Psoas muscle (tissue), 7 donors: ENCODE measurements at regions not wholly inside any gene's neighbourhood (a gene's known extent, or its start where the extent isn't known, plus 50 kb on each side); places are given as distances from the start of the nearest gene placed in this dataset.
"Not testable (repeated sequence)": the region's sequence is repeated elsewhere in the genome, so short reads cannot be mapped to it uniquely, and the experiment has no call there.

Source experiments
- ATAC-seq, 4 donors: fragments of 200-7000 bp; cut with Tn5 transposase; one replicate each; pipeline ENCODE4 v1.9.1; 2020; ENCODE audit warnings: moderate library complexity in 3 of 4, mild to moderate bottlenecking in 2 of 4
- DNase-seq, 2 donors: peaks; one replicate each; pipeline ENCODE4 v3.0.0-alpha.2; 2020
- H3K27ac ChIP-seq: fragments of 200-600 bp; one replicate; pipeline ENCODE4 v1.8.0; 2022
- H3K27me3 ChIP-seq, 3 donors: fragments of 200-600 bp in 1 of 3; one replicate each; pipeline versions ENCODE4 v1.6.1 to v1.8.0; 2013 to 2022; ENCODE audit warnings: low read length in 2 of 3, mild to moderate bottlenecking in 2 of 3, moderate library complexity in 1 of 3; ENCODE audit not compliant: insufficient read depth in 3 of 3
- H3K36me3 ChIP-seq, 2 donors: fragments of 200-600 bp in 1 of 2; one replicate each; pipeline versions ENCODE4 v1.6.1 to v1.8.0; 2013 to 2022; ENCODE audit warnings: low read depth in 1 of 2, mild to moderate bottlenecking in 1 of 2, moderate library complexity in 1 of 2; ENCODE audit not compliant: insufficient read depth in 1 of 2
- H3K4me1 ChIP-seq: fragments of 200-600 bp; one replicate; pipeline ENCODE4 v1.8.0; 2022
- H3K4me3 ChIP-seq: fragments of 200-600 bp; one replicate; pipeline ENCODE4 v1.8.0; 2022; ENCODE audit warnings: mild to moderate bottlenecking
- H3K9me3 ChIP-seq: fragments of 200-600 bp; one replicate; pipeline ENCODE4 v1.8.0; 2022
- CTCF ChIP-seq: fragments of 200-600 bp; IDR thresholded peaks from one replicate; pipeline ENCODE4 v1.8.0; 2022; ENCODE audit warnings: antibody characterized with exemption
- WGBS, 3 donors: extraction: QIAGEN DNeasy Blood & Tissue Kit; methylation state at CpG; one replicate each; pipeline versions ENCODE4 v1.1.6 to v1.1.7; 2013; 5-methylcytosine and 5-hydroxymethylcytosine counted together
- intact Hi-C, 2 donors: fragments of 100-400 bp; cut with DNase I; formaldehyde crosslinking; loops; one replicate each; pipeline versions ENCODE4 v1.11.0 to v1.14.2; 2022
- donor health status: healthy with polysubstance abuse.
- donor health status: DM: no; HTN: no; CAD: no; lungs with moderate emphysema.
- donor health status: Bipolar disorder and iron deficiency.
- donor health status: healthy.
- donor health status: DM: yes; HTN: yes; CAD: no.
- donor health status: DM: no; HTN: no; CAD: no.
- donor health status: DM: yes; HTN: yes; CAD: no.

- 8 to 17% (median 17%) methylated on average over 2 of the region's 2 CpGs for WGBS, 3 donors
- no peak overlapping the region for H3K4me3 ChIP-seq
- intact Hi-C loops = no loop called here
- H3K27ac ChIP-seq = no peak overlapping the region
- H3K9me3 ChIP-seq = no peaks in the 10 kb centered on the region
- H3K36me3 ChIP-seq = no peaks in the 10 kb centered on the region
- no peak for ATAC-seq
- no peaks in the 10 kb centered on the region for H3K4me1 ChIP-seq
- H3K27me3 ChIP-seq = peaks cover 0 to 35% (median 0%) of the 10 kb centered on the region in 3 donors
- no peak for DNase-seq
- no peak for TF ChIP-seq CTCF
These were observed 405.8 kb upstream of the HTR2C start for GRCh38 chrX:114178126-114178525.

GRCh38 chrX:114167276-114167675, 416.6 kb upstream of the HTR2C start:
- DNase-seq, H3K4me1 ChIP-seq, H3K27me3 ChIP-seq, H3K36me3 ChIP-seq, H3K27ac ChIP-seq, ATAC-seq, H3K4me3 ChIP-seq, intact Hi-C loops, H3K9me3 ChIP-seq: not testable (repeated sequence)
- WGBS, 3 donors = 40 to 63% (median 57%) methylated on average over 5 of the region's 5 CpGs

- TF ChIP-seq CTCF = no peak
- Histone ChIP-seq H3K27me3 (no peaks in the 10 kb centered on the region), H3K36me3 (no peaks in the 10 kb centered on the region), H3K9me3 (peaks cover 6% of the 10 kb centered on the region), H3K27ac (no peak overlapping the region), H3K4me3 (no peak overlapping the region), H3K4me1 (no peaks in the 10 kb centered on the region)
- ATAC-seq = no peak
- intact Hi-C loops = no loop called here
- WGBS, 3 donors = 86 to 96% (median 88%) methylated on average over 1 of the region's 1 CpG
- no peak for DNase-seq
These were observed 417.3 kb upstream of the HTR2C start for GRCh38 chrX:114166601-114167000.

- Histone ChIP-seq H3K27me3 (peaks cover 0 to 5% (median 0%) of the 10 kb centered on the region in 3 donors), H3K4me3 (no peak overlapping the region), H3K4me1 (no peaks in the 10 kb centered on the region), H3K27ac (no peak overlapping the region), H3K9me3 (peaks cover 11% of the 10 kb centered on the region), H3K36me3 (no peaks in the 10 kb centered on the region)
- ATAC-seq (no peak), DNase-seq (no peak)
- intact Hi-C loops = no loop called here
- 26 to 54% (median 27%) methylated on average over 3 of the region's 3 CpGs for WGBS, 3 donors
- TF ChIP-seq CTCF = no peak
These were observed 418.3 kb upstream of the HTR2C start for GRCh38 chrX:114165537-114165936.

- DNase-seq (no peak), ATAC-seq (no peak)
- WGBS, 3 donors = 35 to 64% (median 56%) methylated on average over 5 to 9 of the region's 9 CpGs
- no peak overlapping the region for H3K4me3 ChIP-seq
- intact Hi-C loops = no loop called here
- no peak overlapping the region for H3K27ac ChIP-seq
- no peak for TF ChIP-seq CTCF
- H3K36me3 ChIP-seq = no peaks in the 10 kb centered on the region
- no peaks in the 10 kb centered on the region for H3K4me1 ChIP-seq
- peaks cover 5% of the 10 kb centered on the region for H3K9me3 ChIP-seq
- peaks cover 0 to 5% (median 0%) of the 10 kb centered on the region in 3 donors for H3K27me3 ChIP-seq
These were observed 421.7 kb upstream of the HTR2C start for GRCh38 chrX:114162068-114162735.
